Thyroid gland (tissue), 4 donors: ENCODE measurements at regions not wholly inside any gene's neighbourhood (a gene's known extent, or its start where the extent isn't known, plus 50 kb on each side); places are given as distances from the start of the nearest gene placed in this dataset.

Experiments used
- DNase-seq, 2 donors: peaks; one replicate each; pipeline ENCODE4 v3.0.0-alpha.2; 2019
- H3K27ac ChIP-seq, 3 donors: fragments of 200-600 bp; sonication (generic); 1 replicate in 2 of 3; 2 replicates in 1 of 3; pipeline ENCODE4 v1.5.1; 2016 to 2019; ENCODE audit warnings: mild to moderate bottlenecking in 1 of 3, moderate library complexity in 1 of 3
- H3K27me3 ChIP-seq: fragments of 200-600 bp; sonication (generic); one replicate; pipeline ENCODE4 v1.5.1; 2019
- H3K36me3 ChIP-seq, 2 donors: fragments of 200-600 bp; sonication (generic); one replicate each; pipeline ENCODE4 v1.5.1; 2016 to 2019
- H3K4me1 ChIP-seq, 2 donors: fragments of 200-600 bp; sonication (generic); one replicate each; pipeline ENCODE4 v1.5.1; 2017 to 2019
- H3K4me3 ChIP-seq, 3 donors: fragments of 200-600 bp; sonication (generic); replicated peaks in 1 of 3; 1 replicate in 2 of 3; 2 replicates in 1 of 3; pipeline ENCODE4 v1.5.1; 2016; ENCODE audit warnings: mild to moderate bottlenecking in 1 of 3
- H3K9me3 ChIP-seq: fragments of 200-600 bp; sonication (generic); one replicate; pipeline ENCODE4 v1.5.1; 2017
- CTCF ChIP-seq, 6 experiments: fragments of 200-600 bp in 3 of 6; fragments of 450-650 bp in 3 of 6; sonication (generic) in 3 of 6; IDR thresholded peaks; one replicate each; pipeline ENCODE4 v1.5.1; 2016 to 2019; ENCODE audit warnings: antibody characterized with exemption in 6 of 6, mild to moderate bottlenecking in 2 of 6, inconsistent platforms in 1 of 6, moderate library complexity in 1 of 6
- POLR2A ChIP-seq, 2 donors: fragments of 450-650 bp; IDR thresholded peaks; one replicate each; pipeline ENCODE4 v1.6.1; 2017; ENCODE audit warnings: antibody characterized with exemption in 2 of 2, mild to moderate bottlenecking in 2 of 2, moderate library complexity in 1 of 2
- WGBS, 2 donors: methylation state at CpG; one replicate each; pipeline ENCODE4 v1.1.5; 2017; 5-methylcytosine and 5-hydroxymethylcytosine counted together
- intact Hi-C: fragments of 100-400 bp; cut with DNase I; formaldehyde crosslinking; loops from one replicate; pipeline ENCODE4 v1.15.1; 2023

- H3K27ac ChIP-seq: no peak overlapping the region
- no peaks in the 10 kb centered on the region for H3K9me3 ChIP-seq
- H3K27me3 ChIP-seq: no peaks in the 10 kb centered on the region
- TF ChIP-seq POLR2A (IDR thresholded peaks at IDR 0.05) (no peak), CTCF (IDR thresholded peaks at IDR 0.05) (no peak)
- no peak overlapping the region for H3K4me3 ChIP-seq
- intact Hi-C loops: no loop called here
- no peaks in the 10 kb centered on the region for H3K4me1 ChIP-seq
- no peaks in the 10 kb centered on the region for H3K36me3 ChIP-seq
- WGBS, 2 donors: 59 to 75% methylated on average over 2 of the region's 2 CpGs
- no peak for DNase-seq
Observed at GRCh38 chrY:8814143-8814542, 523.1 kb upstream of the TSPY4 start.

- 6 to 26% methylated on average over 1 of the region's 1 CpG for WGBS, 2 donors
- Histone ChIP-seq H3K4me3 (no peak overlapping the region), H3K27ac (no peak overlapping the region), H3K27me3 (no peaks in the 10 kb centered on the region), H3K36me3 (no peaks in the 10 kb centered on the region), H3K9me3 (no peaks in the 10 kb centered on the region), H3K4me1 (no peaks in the 10 kb centered on the region)
- no peak for DNase-seq
- TF ChIP-seq POLR2A (IDR thresholded peaks at IDR 0.05): no peak
- intact Hi-C loops: no loop called here
Observed at GRCh38 chrY:8815616-8816015, 521.6 kb upstream of the TSPY4 start.

- TF ChIP-seq CTCF (IDR thresholded peaks at IDR 0.05): no peak
- no peak for TF ChIP-seq POLR2A (IDR thresholded peaks at IDR 0.05)
- Histone ChIP-seq H3K4me1 (no peaks in the 10 kb centered on the region), H3K27ac (no peak overlapping the region), H3K27me3 (no peaks in the 10 kb centered on the region), H3K9me3 (no peaks in the 10 kb centered on the region), H3K4me3 (no peak overlapping the region), H3K36me3 (no peaks in the 10 kb centered on the region)
- DNase-seq: no peak
- intact Hi-C loops: no loop called here
- 63 to 65% methylated on average over 4 of the region's 4 CpGs for WGBS, 2 donors
Observed at GRCh38 chrY:8820032-8820431, 517.2 kb upstream of the TSPY4 start.

- H3K27ac ChIP-seq: no peak overlapping the region
- no peak overlapping the region for H3K4me3 ChIP-seq
- no peak for DNase-seq
- 0 to 4% methylated on average over 1 of the region's 1 CpG for WGBS, 2 donors
- no peaks in the 10 kb centered on the region for H3K4me1 ChIP-seq
- H3K27me3 ChIP-seq: no peaks in the 10 kb centered on the region
- no peaks in the 10 kb centered on the region for H3K9me3 ChIP-seq
- no peaks in the 10 kb centered on the region for H3K36me3 ChIP-seq
- TF ChIP-seq POLR2A (IDR thresholded peaks at IDR 0.05) (no peak), CTCF (IDR thresholded peaks at IDR 0.05) (no peak)
- intact Hi-C loops: no loop called here
Observed at GRCh38 chrY:8821106-8821505, 516.2 kb upstream of the TSPY4 start.

- 74 to 85% methylated on average over 3 of the region's 3 CpGs for WGBS, 2 donors
- no peak overlapping the region for H3K4me3 ChIP-seq
Observed at GRCh38 chrY:8852278-8852677, 485.0 kb upstream of the TSPY4 start.

More at GRCh38 chrY:8852278-8852677, 485.0 kb upstream of the TSPY4 start:
- H3K36me3 ChIP-seq: no peaks in the 10 kb centered on the region
- no peaks in the 10 kb centered on the region for H3K27me3 ChIP-seq
- no peak overlapping the region for H3K27ac ChIP-seq
- TF ChIP-seq POLR2A (IDR thresholded peaks at IDR 0.05): no peak
- TF ChIP-seq CTCF (IDR thresholded peaks at IDR 0.05): no peak
- no peaks in the 10 kb centered on the region for H3K4me1 ChIP-seq
- intact Hi-C loops: no loop called here
- no peaks in the 10 kb centered on the region for H3K9me3 ChIP-seq
- DNase-seq: no peak
